NCI-H1694 (cell line): ENCODE measurements at regions not wholly inside any gene's neighbourhood (a gene's known extent, or its start where the extent isn't known, plus 50 kb on each side); places are given as distances from the start of the nearest gene placed in this dataset.

ENCODE experiments used
- DNase-seq: peaks from one replicate; lab custom pipeline; 2025; lab: John Stamatoyannopoulos, UW

GRCh38 chr1:95431235-95431634, 197.2 kb downstream of the RWDD3 start:
- DNase-seq: no peak

GRCh38 chr1:95435611-95436010, 201.6 kb downstream of the RWDD3 start:
- no peak for DNase-seq

GRCh38 chr1:95437011-95437410, 203.0 kb downstream of the RWDD3 start:
- no peak for DNase-seq

- no peak for DNase-seq
Observed at GRCh38 chr1:95437781-95438180, 203.8 kb downstream of the RWDD3 start.

- DNase-seq: no peak
Observed at GRCh38 chr1:95438218-95438948, 204.4 kb downstream of the RWDD3 start.

GRCh38 chr1:95440511-95440910, 206.5 kb downstream of the RWDD3 start:
- no peak for DNase-seq

- DNase-seq: no peak
Observed at GRCh38 chr1:95449516-95449915, 215.5 kb downstream of the RWDD3 start.

- no peak for DNase-seq
Observed at GRCh38 chr1:95451054-95451453, 217.0 kb downstream of the RWDD3 start.

GRCh38 chr1:95451904-95452303, 217.9 kb downstream of the RWDD3 start:
- no peak for DNase-seq

- DNase-seq: no peak
Observed at GRCh38 chr1:95453053-95453452, 219.0 kb downstream of the RWDD3 start.

- DNase-seq: peak; percentile 14
Observed at GRCh38 chr1:95467036-95467435, 233.0 kb downstream of the RWDD3 start.

- DNase-seq: no peak
Observed at GRCh38 chr1:95475686-95476457, 241.9 kb downstream of the RWDD3 start.

GRCh38 chr1:95496307-95496706, 262.3 kb downstream of the RWDD3 start:
- DNase-seq: no peak

- DNase-seq: no peak
Observed at GRCh38 chr1:95496773-95497172, 262.8 kb downstream of the RWDD3 start.

GRCh38 chr1:95497566-95497965, 263.6 kb downstream of the RWDD3 start:
- DNase-seq: no peak

GRCh38 chr1:95503278-95504030, 269.4 kb downstream of the RWDD3 start:
- peak; percentile 92 for DNase-seq

- no peak for DNase-seq
Observed at GRCh38 chr1:95504321-95504720, 270.3 kb downstream of the RWDD3 start.

GRCh38 chr1:95506736-95507414, 272.9 kb downstream of the RWDD3 start:
- no peak for DNase-seq

- DNase-seq: peak; percentile 72
Observed at GRCh38 chr1:95509989-95510388, 276.0 kb downstream of the RWDD3 start.

GRCh38 chr1:95512925-95513324, 278.9 kb downstream of the RWDD3 start:
- DNase-seq: no peak

GRCh38 chr1:95517506-95517905, 283.5 kb downstream of the RWDD3 start:
- DNase-seq: no peak

- DNase-seq: no peak
Observed at GRCh38 chr1:95518310-95518709, 284.3 kb downstream of the RWDD3 start.
